ENCODE measurements at regions not wholly inside any gene's neighbourhood (a gene's known extent, or its start where the extent isn't known, plus 50 kb on each side); places are given as distances from the start of the nearest gene placed in this dataset.

DNA sequence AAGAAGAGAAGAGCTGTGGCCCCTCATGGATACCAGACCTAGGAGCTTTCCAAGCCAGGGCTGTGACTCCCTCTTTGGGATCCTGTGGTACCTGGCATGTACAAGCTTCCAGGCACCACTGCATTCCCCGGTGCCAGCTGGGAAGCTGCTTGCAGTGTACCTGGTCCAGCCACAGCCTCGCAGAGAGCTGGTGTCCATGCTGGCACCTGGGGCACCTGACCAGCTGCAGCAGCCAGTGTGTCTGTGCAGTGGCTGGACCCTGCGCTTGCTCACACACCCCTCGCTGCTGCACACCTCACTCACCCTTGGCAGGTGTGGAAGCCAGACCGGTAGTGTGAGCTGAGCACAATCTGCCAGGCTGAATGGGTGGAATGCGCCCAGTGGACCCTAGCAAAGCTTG is 190.9 kb upstream of the MAN1A1 start:
- Histone ChIP-seq H3K27ac (replicated peaks) (no peak overlapping the region), H3K4me3 (replicated peaks; ENCODE audit: insufficient read depth, low read length) (no peak overlapping the region), H3K27me3 (ENCODE audit: insufficient read depth, poor library complexity, severe bottlenecking) (no peaks in the 10 kb centered on the region)
- no peak for TF ChIP-seq POLR2AphosphoS5 (IDR thresholded peaks at IDR 0.05; ENCODE audit: low read depth)
- TF ChIP-seq, protein P1, sequence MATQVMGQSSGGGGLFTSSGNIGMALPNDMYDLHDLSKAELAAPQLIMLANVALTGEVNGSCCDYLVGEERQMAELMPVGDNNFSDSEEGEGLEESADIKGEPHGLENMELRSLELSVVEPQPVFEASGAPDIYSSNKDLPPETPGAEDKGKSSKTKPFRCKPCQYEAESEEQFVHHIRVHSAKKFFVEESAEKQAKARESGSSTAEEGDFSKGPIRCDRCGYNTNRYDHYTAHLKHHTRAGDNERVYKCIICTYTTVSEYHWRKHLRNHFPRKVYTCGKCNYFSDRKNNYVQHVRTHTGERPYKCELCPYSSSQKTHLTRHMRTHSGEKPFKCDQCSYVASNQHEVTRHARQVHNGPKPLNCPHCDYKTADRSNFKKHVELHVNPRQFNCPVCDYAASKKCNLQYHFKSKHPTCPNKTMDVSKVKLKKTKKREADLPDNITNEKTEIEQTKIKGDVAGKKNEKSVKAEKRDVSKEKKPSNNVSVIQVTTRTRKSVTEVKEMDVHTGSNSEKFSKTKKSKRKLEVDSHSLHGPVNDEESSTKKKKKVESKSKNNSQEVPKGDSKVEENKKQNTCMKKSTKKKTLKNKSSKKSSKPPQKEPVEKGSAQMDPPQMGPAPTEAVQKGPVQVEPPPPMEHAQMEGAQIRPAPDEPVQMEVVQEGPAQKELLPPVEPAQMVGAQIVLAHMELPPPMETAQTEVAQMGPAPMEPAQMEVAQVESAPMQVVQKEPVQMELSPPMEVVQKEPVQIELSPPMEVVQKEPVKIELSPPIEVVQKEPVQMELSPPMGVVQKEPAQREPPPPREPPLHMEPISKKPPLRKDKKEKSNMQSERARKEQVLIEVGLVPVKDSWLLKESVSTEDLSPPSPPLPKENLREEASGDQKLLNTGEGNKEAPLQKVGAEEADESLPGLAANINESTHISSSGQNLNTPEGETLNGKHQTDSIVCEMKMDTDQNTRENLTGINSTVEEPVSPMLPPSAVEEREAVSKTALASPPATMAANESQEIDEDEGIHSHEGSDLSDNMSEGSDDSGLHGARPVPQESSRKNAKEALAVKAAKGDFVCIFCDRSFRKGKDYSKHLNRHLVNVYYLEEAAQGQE (IDR thresholded peaks at IDR 0.05; ENCODE audit: insufficient replicate concordance, low read depth): no peak
- TF ChIP-seq, protein P2, sequence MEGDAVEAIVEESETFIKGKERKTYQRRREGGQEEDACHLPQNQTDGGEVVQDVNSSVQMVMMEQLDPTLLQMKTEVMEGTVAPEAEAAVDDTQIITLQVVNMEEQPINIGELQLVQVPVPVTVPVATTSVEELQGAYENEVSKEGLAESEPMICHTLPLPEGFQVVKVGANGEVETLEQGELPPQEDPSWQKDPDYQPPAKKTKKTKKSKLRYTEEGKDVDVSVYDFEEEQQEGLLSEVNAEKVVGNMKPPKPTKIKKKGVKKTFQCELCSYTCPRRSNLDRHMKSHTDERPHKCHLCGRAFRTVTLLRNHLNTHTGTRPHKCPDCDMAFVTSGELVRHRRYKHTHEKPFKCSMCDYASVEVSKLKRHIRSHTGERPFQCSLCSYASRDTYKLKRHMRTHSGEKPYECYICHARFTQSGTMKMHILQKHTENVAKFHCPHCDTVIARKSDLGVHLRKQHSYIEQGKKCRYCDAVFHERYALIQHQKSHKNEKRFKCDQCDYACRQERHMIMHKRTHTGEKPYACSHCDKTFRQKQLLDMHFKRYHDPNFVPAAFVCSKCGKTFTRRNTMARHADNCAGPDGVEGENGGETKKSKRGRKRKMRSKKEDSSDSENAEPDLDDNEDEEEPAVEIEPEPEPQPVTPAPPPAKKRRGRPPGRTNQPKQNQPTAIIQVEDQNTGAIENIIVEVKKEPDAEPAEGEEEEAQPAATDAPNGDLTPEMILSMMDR (IDR thresholded peaks at IDR 0.05; ENCODE audit: insufficient read depth, low read length): no peak
- no peak for TF ChIP-seq GABPA (IDR thresholded peaks at IDR 0.05; ENCODE audit: low read depth)
- no peak for TF ChIP-seq SPI1 (IDR thresholded peaks at IDR 0.05; ENCODE audit: borderline replicate concordance, low read depth)
- DNase-seq (ENCODE audit: low read depth in 1 of 2, low spot score in 1 of 2): no peak

DNA sequence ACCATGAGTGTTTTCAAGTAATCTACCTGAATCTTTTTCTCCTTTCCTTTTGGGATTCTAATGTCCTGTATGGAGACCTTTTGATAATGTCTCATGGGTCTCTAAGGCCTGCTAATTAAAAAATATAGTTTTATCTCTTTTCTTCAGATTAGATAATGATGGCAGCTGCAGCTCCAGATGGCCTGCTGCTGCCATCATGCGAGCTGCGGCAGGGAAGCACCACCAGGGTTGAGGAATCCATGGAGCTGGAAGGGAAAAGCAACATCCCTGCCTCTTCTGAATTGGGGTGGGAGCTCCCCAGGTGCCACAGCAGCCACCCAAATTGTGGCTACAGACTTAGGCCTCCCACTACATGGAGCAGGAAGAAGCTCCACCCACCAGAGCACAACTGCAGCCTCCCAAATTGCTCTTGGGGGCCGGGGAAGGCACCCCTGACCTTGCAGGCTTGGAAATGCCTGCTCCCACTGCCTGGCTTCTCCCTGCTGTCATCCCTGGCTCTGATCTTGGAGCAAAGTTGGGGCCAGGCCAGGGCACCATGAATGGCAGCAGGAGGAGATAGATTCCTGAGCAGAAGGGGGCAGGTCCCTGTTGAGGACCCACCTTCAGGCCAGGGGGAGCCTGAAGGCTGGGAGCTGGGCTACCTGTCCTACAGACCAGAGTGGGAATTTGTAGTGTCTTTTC is 189.6 kb upstream of the MAN1A1 start:
- TF ChIP-seq POLR2AphosphoS5 (IDR thresholded peaks at IDR 0.05; ENCODE audit: low read depth) (no peak), GABPA (IDR thresholded peaks at IDR 0.05; ENCODE audit: low read depth) (no peak)
- TF ChIP-seq, protein P1 (IDR thresholded peaks at IDR 0.05; ENCODE audit: insufficient replicate concordance, low read depth): no peak
- H3K27me3 ChIP-seq (ENCODE audit: insufficient read depth, poor library complexity, severe bottlenecking): no peaks in the 10 kb centered on the region
- H3K27ac ChIP-seq (replicated peaks): no peak overlapping the region
- no peak for DNase-seq (ENCODE audit: low read depth in 1 of 2, low spot score in 1 of 2)
- H3K4me3 ChIP-seq (replicated peaks; ENCODE audit: insufficient read depth, low read length): no peak overlapping the region

DNA sequence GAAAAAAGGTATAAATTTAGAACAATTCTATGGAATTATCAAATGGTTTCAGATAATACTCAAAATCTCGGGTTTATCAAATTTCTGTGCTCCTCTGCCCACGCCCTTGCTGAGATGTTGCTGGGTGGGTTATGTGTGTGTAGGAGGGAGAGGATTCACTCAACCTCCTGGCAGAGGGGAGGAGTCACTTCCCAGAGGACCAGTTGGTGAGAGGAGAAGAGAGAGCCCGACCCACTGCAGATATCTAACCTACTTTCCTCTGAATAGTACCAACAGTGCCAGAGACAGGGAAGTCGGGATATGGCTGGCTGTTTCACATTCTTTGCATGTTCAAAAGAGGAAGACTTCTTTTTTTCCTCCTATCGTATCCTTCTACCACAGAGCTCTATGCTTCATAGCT is 187.1 kb upstream of the MAN1A1 start:
- TF ChIP-seq POLR2AphosphoS5 (IDR thresholded peaks at IDR 0.05; ENCODE audit: low read depth) (no peak), SPI1 (IDR thresholded peaks at IDR 0.05; ENCODE audit: borderline replicate concordance, low read depth) (no peak; the same call in 1 of the 2 replicates), GABPA (IDR thresholded peaks at IDR 0.05; ENCODE audit: low read depth) (no peak)
- TF ChIP-seq, protein P2 (IDR thresholded peaks at IDR 0.05; ENCODE audit: insufficient read depth, low read length): no peak
- TF ChIP-seq, protein P1 (IDR thresholded peaks at IDR 0.05; ENCODE audit: insufficient replicate concordance, low read depth): no peak
- no peak for DNase-seq (ENCODE audit: low read depth in 1 of 2, low spot score in 1 of 2)
- no peak overlapping the region for H3K4me3 ChIP-seq (replicated peaks; ENCODE audit: insufficient read depth, low read length)

More for the DNA sequence above, 187.1 kb upstream of the MAN1A1 start:
- Histone ChIP-seq H3K27me3 (ENCODE audit: insufficient read depth, poor library complexity, severe bottlenecking) (no peaks in the 10 kb centered on the region), H3K27ac (replicated peaks) (no peak overlapping the region)

Measured in HL-60 (cell line).